Spinal cord (tissue), 9 donors: ENCODE measurements at regions not wholly inside any gene's neighbourhood (a gene's known extent, or its start where the extent isn't known, plus 50 kb on each side); places are given as distances from the start of the nearest gene placed in this dataset.
A peak's percentile ranks its signal among the peaks of the same experiment; 100 is the strongest.
"Not testable (repeated sequence)": the region's sequence is repeated elsewhere in the genome, so short reads cannot be mapped to it uniquely, and the experiment has no call there.

Experiments
- DNase-seq, 6 donors: peaks; one replicate each; pipeline versions ENCODE4 v3.0.0 to v3.0.0-alpha.2; 2013 to 2015; ENCODE audit warnings: low spot score in 6 of 6, low read depth in 4 of 6
- H3K27ac ChIP-seq: one replicate; pipeline ENCODE4 v1.5.1; 2013; ENCODE audit warnings: low read depth, low read length, control low read depth
- H3K27me3 ChIP-seq: one replicate; pipeline ENCODE4 v1.6.1; 2013; ENCODE audit warnings: low read length; ENCODE audit not compliant: control insufficient read depth, insufficient read depth
- H3K36me3 ChIP-seq: one replicate; pipeline ENCODE4 v1.6.1; 2013; ENCODE audit warnings: low read length; ENCODE audit not compliant: control insufficient read depth, insufficient read depth
- H3K4me1 ChIP-seq: one replicate; pipeline ENCODE4 v1.6.1; 2013; ENCODE audit warnings: low read length; ENCODE audit not compliant: control insufficient read depth, insufficient read depth
- H3K4me3 ChIP-seq: one replicate; pipeline ENCODE4 v1.5.1; 2013; ENCODE audit warnings: low read depth, low read length, control low read depth
- H3K9me3 ChIP-seq: one replicate; pipeline ENCODE4 v1.6.1; 2013; ENCODE audit warnings: low read length; ENCODE audit not compliant: control insufficient read depth, insufficient read depth
- WGBS: methylation state at CpG from one replicate; pipeline ENCODE4 v1.1.5; 2013; ENCODE audit warnings: missing lambda C conversion rate; ENCODE audit not compliant: insufficient coverage; 5-methylcytosine and 5-hydroxymethylcytosine counted together
- donor health status: healthy.

DNA sequence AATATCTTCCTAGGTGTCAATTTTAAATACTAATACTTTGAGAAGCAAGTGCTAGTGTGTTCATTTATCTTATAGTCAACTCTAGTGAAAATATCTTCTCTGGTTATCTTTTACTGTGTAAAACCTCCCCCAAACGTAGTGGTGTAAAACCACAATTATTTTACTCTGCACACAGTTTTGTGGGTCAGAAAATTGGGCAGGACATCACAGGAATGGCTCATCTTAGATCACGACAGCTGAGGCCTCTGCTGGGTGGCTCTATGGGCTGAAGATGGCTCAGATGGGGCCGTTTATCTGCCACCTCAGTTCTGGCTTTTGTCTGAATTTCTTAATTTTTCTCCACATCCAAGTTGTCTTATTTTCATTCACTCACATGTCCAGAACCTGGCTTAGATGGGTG lies 457.2 kb upstream of the ACTBL2 start:
- Histone ChIP-seq H3K4me1 (no peaks in the 10 kb centered on the region), H3K4me3 (no peak overlapping the region), H3K27me3 (no peaks in the 10 kb centered on the region), H3K36me3 (no peaks in the 10 kb centered on the region), H3K9me3 (no peaks in the 10 kb centered on the region), H3K27ac (no peak overlapping the region)
- WGBS: 83% methylated on average over 1 of the region's 3 CpGs
- DNase-seq: no peak

DNA sequence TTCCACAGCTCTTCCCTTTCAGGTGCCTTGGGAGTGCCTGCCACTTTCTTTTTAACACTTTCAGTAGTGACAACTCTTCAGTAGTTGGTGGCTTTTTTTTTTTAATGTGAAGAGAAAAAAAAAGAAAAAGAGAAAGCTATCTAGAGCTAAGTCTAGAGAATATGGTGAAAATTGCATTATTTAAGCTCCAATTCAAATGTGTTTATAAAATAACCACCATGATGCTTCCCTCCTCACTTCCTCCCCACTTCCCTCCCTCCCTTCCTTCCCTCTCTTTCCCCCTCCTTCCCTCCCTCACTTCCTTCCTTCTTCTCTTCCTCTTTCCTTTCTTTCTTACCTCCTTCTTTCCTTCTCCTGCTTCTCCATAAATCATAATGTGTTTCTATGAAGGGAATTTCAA lies 456.7 kb upstream of the ACTBL2 start:
- Histone ChIP-seq H3K27ac (no peak overlapping the region), H3K27me3 (no peaks in the 10 kb centered on the region), H3K4me3 (no peak overlapping the region), H3K9me3 (no peaks in the 10 kb centered on the region), H3K4me1 (no peaks in the 10 kb centered on the region), H3K36me3 (no peaks in the 10 kb centered on the region)
- no peak for DNase-seq

DNA sequence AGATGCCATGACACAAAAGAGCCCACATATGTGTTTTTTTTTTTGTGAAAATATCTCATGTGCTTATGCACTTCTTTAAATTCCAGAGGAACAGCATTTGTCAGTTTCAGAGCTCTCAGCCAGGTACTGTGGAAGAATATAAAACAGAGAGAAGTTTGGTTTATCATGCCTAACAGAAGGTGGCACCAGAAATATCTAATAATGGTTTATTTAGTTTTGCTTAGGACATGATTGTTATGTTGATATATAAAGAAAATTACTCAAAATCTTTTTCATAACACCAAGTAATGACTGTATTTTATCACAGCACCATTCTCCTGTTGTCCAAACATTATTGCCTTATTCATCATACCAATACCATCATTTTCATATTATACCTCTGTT lies 455.6 kb upstream of the ACTBL2 start:
- no peak overlapping the region for H3K4me3 ChIP-seq
- DNase-seq: no peak
- no peaks in the 10 kb centered on the region for H3K4me1 ChIP-seq
- H3K27ac ChIP-seq: no peak overlapping the region
- no peaks in the 10 kb centered on the region for H3K36me3 ChIP-seq
- no peaks in the 10 kb centered on the region for H3K27me3 ChIP-seq
- no peaks in the 10 kb centered on the region for H3K9me3 ChIP-seq

DNA sequence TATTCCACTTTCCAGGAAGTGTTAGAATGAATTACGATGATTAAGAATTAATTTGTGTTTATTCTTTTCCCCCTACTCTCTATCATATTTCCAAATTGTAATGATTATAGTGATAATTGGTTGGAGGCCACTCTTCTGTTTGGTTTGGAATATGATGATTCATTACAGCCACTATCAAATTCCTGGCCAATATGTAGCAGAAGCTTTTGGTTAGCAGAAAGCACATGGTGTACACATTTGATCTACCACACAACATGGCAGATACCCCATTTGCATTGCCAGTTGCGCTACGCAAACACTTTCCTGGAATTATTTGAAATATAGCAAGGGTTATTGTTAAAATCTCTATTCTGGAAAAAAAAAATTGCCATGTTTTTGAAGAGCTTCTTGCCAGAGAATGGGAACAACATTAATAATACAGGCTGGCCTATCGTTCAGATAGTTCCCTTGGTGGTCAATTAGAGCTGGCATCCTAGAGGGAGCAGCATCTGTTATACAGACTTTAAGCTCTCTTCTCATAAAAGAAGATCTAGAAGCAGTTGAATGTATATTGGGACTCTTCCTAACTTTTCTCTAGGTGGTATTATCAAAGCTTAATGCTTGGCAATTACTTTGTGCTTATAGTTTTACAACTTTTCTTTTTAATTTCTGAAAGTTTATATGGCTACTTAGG lies 455.0 kb upstream of the ACTBL2 start:
- DNase-seq: peak in 1 of 6 donors; percentile 87

DNA sequence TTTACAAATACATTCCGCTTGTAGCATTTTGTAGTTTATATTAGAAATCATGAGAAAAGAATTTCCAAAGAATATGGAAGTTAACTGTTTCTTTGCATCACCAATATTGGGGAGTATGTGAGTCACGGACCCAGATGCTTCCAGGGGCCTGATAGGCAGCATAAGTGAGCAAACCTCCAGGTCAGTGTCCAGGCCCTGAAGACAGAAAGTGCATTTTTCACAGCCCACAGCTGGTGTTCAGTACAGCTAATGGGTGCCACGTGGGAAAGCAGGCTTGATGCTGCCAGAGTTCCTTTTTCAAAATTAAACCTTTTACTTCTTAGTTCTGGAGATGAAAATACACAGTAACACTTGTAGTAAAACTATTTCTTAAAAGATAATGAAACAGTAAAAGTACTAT lies 454.4 kb upstream of the ACTBL2 start:
- Histone ChIP-seq H3K36me3 (no peaks in the 10 kb centered on the region), H3K4me1 (no peaks in the 10 kb centered on the region), H3K4me3 (no peak overlapping the region), H3K27ac (no peak overlapping the region), H3K9me3 (no peaks in the 10 kb centered on the region), H3K27me3 (no peaks in the 10 kb centered on the region)
- no peak for DNase-seq
- WGBS: 67% methylated on average over 1 of the region's 3 CpGs

More for the DNA sequence above, 455.0 kb upstream of the ACTBL2 start:
- Histone ChIP-seq H3K27ac (no peak overlapping the region), H3K4me3 (no peak overlapping the region), H3K9me3 (no peaks in the 10 kb centered on the region), H3K4me1 (no peaks in the 10 kb centered on the region), H3K36me3 (no peaks in the 10 kb centered on the region), H3K27me3 (no peaks in the 10 kb centered on the region)
- no CpG with 5 or more reads among the region's 4 CpGs for WGBS

DNA sequence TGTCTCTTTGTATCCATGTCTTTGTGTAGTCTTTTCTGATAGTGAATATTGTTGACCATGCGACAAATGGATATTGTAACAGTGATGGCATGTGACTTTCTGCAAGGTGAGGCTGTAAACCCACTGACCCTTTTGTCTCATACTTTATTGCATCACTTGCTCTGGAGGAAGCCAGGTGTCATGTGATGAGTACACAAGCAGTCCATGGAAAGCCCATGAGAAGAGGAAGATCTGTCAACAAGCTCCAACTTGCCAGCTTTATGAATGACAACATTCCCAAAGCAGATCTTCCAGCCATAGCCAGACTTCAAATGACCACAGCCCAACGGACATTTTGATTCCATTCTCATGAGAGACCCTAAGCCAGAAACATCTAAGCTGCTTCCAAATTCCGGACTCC lies 450.1 kb upstream of the ACTBL2 start:
- no peak for DNase-seq
- Histone ChIP-seq H3K4me3 (no peak overlapping the region), H3K4me1 (no peaks in the 10 kb centered on the region), H3K27ac (no peak overlapping the region), H3K27me3 (no peaks in the 10 kb centered on the region), H3K9me3 (no peaks in the 10 kb centered on the region), H3K36me3 (no peaks in the 10 kb centered on the region)
- no CpG with 5 or more reads among the region's 3 CpGs for WGBS

DNA sequence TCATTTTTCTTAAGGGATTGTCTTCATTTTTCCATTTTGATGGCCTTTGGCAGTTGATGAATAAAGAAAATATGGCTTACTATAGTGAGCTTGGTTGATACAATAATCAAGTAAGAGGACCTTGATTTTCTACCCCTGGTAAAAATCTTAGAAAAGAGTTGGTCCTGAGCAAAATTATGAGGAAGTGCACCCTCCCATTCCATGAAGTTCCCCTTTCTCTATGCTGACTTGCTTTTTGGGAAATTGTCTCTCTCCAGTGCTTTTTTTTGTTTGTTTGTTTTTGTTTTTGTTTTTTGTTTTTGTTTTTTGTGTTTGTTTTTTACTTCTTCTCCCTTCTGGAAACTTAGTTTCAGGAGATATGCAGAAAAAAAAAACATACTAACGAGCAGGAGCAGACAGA lies 449.2 kb upstream of the ACTBL2 start:
- no peak overlapping the region for H3K4me3 ChIP-seq
- H3K9me3 ChIP-seq: no peaks in the 10 kb centered on the region
- no peaks in the 10 kb centered on the region for H3K4me1 ChIP-seq
- no CpG with 5 or more reads among the region's 1 CpG for WGBS
- no peak for DNase-seq
- no peaks in the 10 kb centered on the region for H3K27me3 ChIP-seq
- no peak overlapping the region for H3K27ac ChIP-seq
- no peaks in the 10 kb centered on the region for H3K36me3 ChIP-seq

DNA sequence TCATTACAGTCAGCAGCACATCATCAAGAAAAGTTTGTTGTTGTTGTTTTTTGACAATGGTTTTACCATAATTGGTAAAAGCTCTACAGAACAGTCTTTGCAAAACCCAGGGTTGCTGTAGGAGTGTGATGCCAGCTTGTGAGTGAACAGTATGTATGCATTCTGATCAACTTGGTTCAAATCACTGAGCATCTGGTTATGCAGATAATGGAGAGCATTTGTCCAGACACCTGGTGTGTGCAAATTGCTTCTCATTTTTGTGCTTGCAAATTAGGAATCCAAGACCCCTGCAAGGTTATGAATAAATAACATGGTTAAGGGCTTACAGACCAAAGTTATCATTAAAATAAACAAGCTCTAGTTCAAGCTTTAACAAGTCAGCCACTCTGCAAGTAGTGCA lies 448.7 kb upstream of the ACTBL2 start:
- peak in 2 of 6 donors; percentile 73 to 86 for DNase-seq
- Histone ChIP-seq H3K4me1 (no peaks in the 10 kb centered on the region), H3K4me3 (no peak overlapping the region), H3K36me3 (no peaks in the 10 kb centered on the region), H3K27me3 (no peaks in the 10 kb centered on the region), H3K9me3 (no peaks in the 10 kb centered on the region), H3K27ac (no peak overlapping the region)

DNA sequence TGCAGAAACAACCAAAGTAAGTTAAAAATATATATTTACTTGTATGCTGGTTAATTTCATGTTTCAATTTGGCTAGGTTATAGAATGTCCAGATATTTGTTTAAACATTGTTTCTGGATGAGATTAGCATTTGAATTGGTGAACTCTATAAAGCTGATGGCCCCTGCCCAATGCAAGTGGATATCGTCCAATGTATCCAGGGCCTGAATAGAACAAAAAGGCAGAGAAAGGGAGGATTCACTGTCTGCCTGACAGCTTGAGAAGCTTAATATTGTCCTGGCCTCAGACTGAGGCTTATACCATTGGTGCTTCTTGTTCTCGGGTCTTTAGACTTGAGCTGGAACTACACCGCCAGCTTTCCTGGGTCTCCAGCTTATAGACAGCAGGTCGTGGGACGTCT lies 446.7 kb upstream of the ACTBL2 start:
- Histone ChIP-seq H3K36me3 (no peaks in the 10 kb centered on the region), H3K4me1 (no peaks in the 10 kb centered on the region), H3K27ac (no peak overlapping the region), H3K9me3 (no peaks in the 10 kb centered on the region), H3K4me3 (no peak overlapping the region), H3K27me3 (no peaks in the 10 kb centered on the region)
- peak in 2 of 6 donors; percentile 24 to 57 for DNase-seq
- 21% methylated on average over 2 of the region's 5 CpGs for WGBS

DNA sequence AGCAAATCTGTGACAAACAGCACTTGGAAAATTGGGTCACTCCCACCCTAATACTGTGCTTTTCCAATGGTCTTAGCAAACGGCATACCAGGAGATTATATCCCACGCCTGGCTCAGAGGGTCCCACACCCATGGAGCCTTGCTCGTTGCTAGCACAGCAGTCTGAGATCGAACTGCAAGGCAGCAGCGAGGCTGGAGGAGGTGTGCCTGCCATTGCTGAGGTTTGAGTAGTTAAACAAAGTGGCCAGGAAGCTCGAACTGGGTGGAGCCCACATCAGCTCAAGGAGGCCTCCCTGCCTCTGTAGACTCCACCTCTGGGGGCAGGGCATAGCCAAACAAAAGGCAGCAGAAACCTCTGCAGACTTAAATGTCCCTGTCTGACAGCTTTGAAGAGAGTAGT lies 440.5 kb upstream of the ACTBL2 start:
- not testable (repeated sequence) for H3K9me3 ChIP-seq, H3K4me3 ChIP-seq, H3K27ac ChIP-seq, H3K27me3 ChIP-seq, DNase-seq, H3K36me3 ChIP-seq, H3K4me1 ChIP-seq
- WGBS: 98% methylated on average over 4 of the region's 6 CpGs
